Esophagus (tissue), 2 donors: ENCODE measurements at regions not wholly inside any gene's neighbourhood (a gene's known extent, or its start where the extent isn't known, plus 50 kb on each side); places are given as distances from the start of the nearest gene placed in this dataset.
A peak's percentile ranks its signal among the peaks of the same experiment; 100 is the strongest.

ENCODE experiments used
- H3K27ac ChIP-seq, 2 donors: one replicate each; pipeline ENCODE4 v1.5.1; 2013; ENCODE audit warnings: low read depth in 2 of 2, mild to moderate bottlenecking in 2 of 2, inconsistent platforms in 1 of 2, low read length in 1 of 2, moderate library complexity in 1 of 2
- H3K27me3 ChIP-seq, 2 donors: one replicate each; pipeline ENCODE4 v1.6.1; 2013; ENCODE audit warnings: low read length in 2 of 2, control low read depth in 1 of 2, mild to moderate bottlenecking in 1 of 2; ENCODE audit not compliant: insufficient read depth in 2 of 2, control insufficient read depth in 1 of 2
- H3K36me3 ChIP-seq, 2 donors: one replicate each; pipeline ENCODE4 v1.6.1; 2013; ENCODE audit warnings: low read length in 1 of 2; ENCODE audit not compliant: control insufficient read depth in 2 of 2, insufficient read depth in 2 of 2
- H3K4me1 ChIP-seq, 2 donors: one replicate each; pipeline ENCODE4 v1.6.1; 2013; ENCODE audit warnings: low read length in 1 of 2; ENCODE audit not compliant: control insufficient read depth in 2 of 2, insufficient read depth in 2 of 2
- H3K4me3 ChIP-seq, 2 donors: one replicate each; pipeline ENCODE4 v1.5.1; 2013; ENCODE audit warnings: low read length in 2 of 2, mild to moderate bottlenecking in 2 of 2, low read depth in 1 of 2, moderate library complexity in 1 of 2
- H3K9me3 ChIP-seq, 2 donors: one replicate each; pipeline ENCODE4 v1.6.1; 2013; ENCODE audit warnings: mild to moderate bottlenecking in 2 of 2, low read depth in 1 of 2, low read length in 1 of 2, moderate library complexity in 1 of 2; ENCODE audit not compliant: control insufficient read depth in 2 of 2, insufficient read depth in 1 of 2
- WGBS, 2 donors: extraction: QIAGEN DNeasy Blood & Tissue Kit; methylation state at CpG; one replicate each; pipeline ENCODE4 v1.1.7; 2013; 5-methylcytosine and 5-hydroxymethylcytosine counted together
- donor health status: healthy with polysubstance abuse.
- donor health status: Bipolar disorder and iron deficiency.

- Histone ChIP-seq H3K9me3 (no peaks in the 10 kb centered on the region), H3K36me3 (no peaks in the 10 kb centered on the region), H3K4me1 (peaks cover 0 to 6% of the 10 kb centered on the region in 2 donors), H3K27ac (no peak overlapping the region), H3K27me3 (no peaks in the 10 kb centered on the region), H3K4me3 (no peak overlapping the region)
These were observed 138.5 kb upstream of the PHACTR1 start for GRCh38 chr6:12578097-12578496.

GRCh38 chr6:12578751-12579150 is 137.8 kb upstream of the PHACTR1 start:
- no peaks in the 10 kb centered on the region for H3K27me3 ChIP-seq
- H3K9me3 ChIP-seq, result no peaks in the 10 kb centered on the region
- H3K4me1 ChIP-seq, result peaks cover 0 to 6% of the 10 kb centered on the region in 2 donors
- WGBS, 2 donors, result 52 to 67% methylated on average over 3 of the region's 3 CpGs
- no peak overlapping the region for H3K4me3 ChIP-seq
- H3K36me3 ChIP-seq, result no peaks in the 10 kb centered on the region
- H3K27ac ChIP-seq, result peak overlapping the region in 1 of 2 donors; percentile 57

GRCh38 chr6:12580290-12580689 is 136.3 kb upstream of the PHACTR1 start:
- WGBS, 2 donors, result 68 to 77% methylated on average over 3 of the region's 3 CpGs
- Histone ChIP-seq H3K4me1 (peaks cover 0 to 6% of the 10 kb centered on the region in 2 donors), H3K9me3 (no peaks in the 10 kb centered on the region), H3K4me3 (no peak overlapping the region), H3K27me3 (no peaks in the 10 kb centered on the region), H3K27ac (no peak overlapping the region), H3K36me3 (no peaks in the 10 kb centered on the region)

GRCh38 chr6:12582421-12583110 is 134.0 kb upstream of the PHACTR1 start:
- Histone ChIP-seq H3K9me3 (no peaks in the 10 kb centered on the region), H3K27me3 (no peaks in the 10 kb centered on the region), H3K4me1 (peaks cover 0 to 1% of the 10 kb centered on the region in 2 donors), H3K36me3 (no peaks in the 10 kb centered on the region), H3K4me3 (no peak overlapping the region), H3K27ac (no peak overlapping the region)
- 73 to 76% methylated on average over 4 of the region's 4 CpGs for WGBS, 2 donors

- 38 to 54% methylated on average over 14 of the region's 14 CpGs for WGBS, 2 donors
- Histone ChIP-seq H3K4me3 (no peak overlapping the region), H3K36me3 (no peaks in the 10 kb centered on the region), H3K27ac (no peak overlapping the region), H3K4me1 (no peaks in the 10 kb centered on the region), H3K27me3 (no peaks in the 10 kb centered on the region), H3K9me3 (no peaks in the 10 kb centered on the region)
These were observed 131.7 kb upstream of the PHACTR1 start for GRCh38 chr6:12584631-12585405.

GRCh38 chr6:12585497-12585958 is 131.0 kb upstream of the PHACTR1 start:
- 60 to 63% methylated on average over 12 of the region's 12 CpGs for WGBS, 2 donors
- Histone ChIP-seq H3K4me3 (no peak overlapping the region), H3K27ac (peak overlapping the region in 1 of 2 donors; percentile 68)

GRCh38 chr6:12586721-12587480 is 129.7 kb upstream of the PHACTR1 start:
- Histone ChIP-seq H3K27ac (no peak overlapping the region), H3K4me3 (no peak overlapping the region), H3K36me3 (no peaks in the 10 kb centered on the region), H3K9me3 (no peaks in the 10 kb centered on the region), H3K4me1 (no peaks in the 10 kb centered on the region), H3K27me3 (no peaks in the 10 kb centered on the region)
- WGBS, 2 donors, result 63 to 75% methylated on average over 9 of the region's 9 CpGs

More at GRCh38 chr6:12585497-12585958, 131.0 kb upstream of the PHACTR1 start:
- no peaks in the 10 kb centered on the region for H3K36me3 ChIP-seq
- no peaks in the 10 kb centered on the region for H3K4me1 ChIP-seq
- H3K27me3 ChIP-seq, result no peaks in the 10 kb centered on the region
- no peaks in the 10 kb centered on the region for H3K9me3 ChIP-seq

- WGBS, 2 donors, result 82 to 96% methylated on average over 2 of the region's 2 CpGs
- H3K36me3 ChIP-seq, result no peaks in the 10 kb centered on the region
- H3K27ac ChIP-seq, result no peak overlapping the region
- H3K27me3 ChIP-seq, result no peaks in the 10 kb centered on the region
- H3K4me3 ChIP-seq, result no peak overlapping the region
- no peaks in the 10 kb centered on the region for H3K9me3 ChIP-seq
- H3K4me1 ChIP-seq, result no peaks in the 10 kb centered on the region
These were observed 125.7 kb upstream of the PHACTR1 start for GRCh38 chr6:12590901-12591300.

- no peaks in the 10 kb centered on the region for H3K4me1 ChIP-seq
- no peak overlapping the region for H3K27ac ChIP-seq
- no peaks in the 10 kb centered on the region for H3K9me3 ChIP-seq
- WGBS, 2 donors, result 80 to 85% methylated on average over 4 of the region's 4 CpGs
- no peaks in the 10 kb centered on the region for H3K27me3 ChIP-seq
- no peak overlapping the region for H3K4me3 ChIP-seq
- no peaks in the 10 kb centered on the region for H3K36me3 ChIP-seq
These were observed 123.9 kb upstream of the PHACTR1 start for GRCh38 chr6:12592634-12593033.
